IMR-90 (cell line): ENCODE measurements at regions not wholly inside any gene's neighbourhood (a gene's known extent, or its start where the extent isn't known, plus 50 kb on each side); places are given as distances from the start of the nearest gene placed in this dataset.

Source experiments
- ATAC-seq: fragments of 200-7000 bp; cut with Tn5 transposase; 2 replicates; pipeline ENCODE4 v1.9.1; 2020; ENCODE audit warnings: low read depth, mild to moderate bottlenecking, moderate library complexity
- BruUV-seq: library from RNA; stranded (reverse); fragments of 400-500 nt; replicated peaks from 2 replicates; lab custom pipeline; 2021; lab: Mats Ljungman, UMichigan
- CTCF ChIA-PET: fragments of 300-600 bp; formaldehyde crosslinking; extraction: SDS; loops from one replicate; lab custom pipeline; 2021; ENCODE audit warnings: antibody characterized with exemption; lab: Yijun Ruan, JAX
- POLR2A ChIA-PET: fragments of 300-600 bp; sonication (Branson Sonifier 250); formaldehyde crosslinking; loops from one replicate; lab custom pipeline; 2022; ENCODE audit warnings: antibody characterized with exemption; ENCODE audit not compliant: unreplicated experiment; lab: Charles Lee
- DNase-seq: peaks from one replicate; pipeline ENCODE4 v3.0.0; 2013
- H2AFZ ChIP-seq: replicated peaks from 2 replicates; pipeline ENCODE3; 2013; ENCODE audit warnings: low read length, mild to moderate bottlenecking; ENCODE audit not compliant: poor library complexity
- H2AK5ac ChIP-seq: 2 replicates; pipeline ENCODE4 v1.6.1; 2013; ENCODE audit warnings: low read depth, low read length, inconsistent platforms
- H2AK9ac ChIP-seq: replicated peaks from 2 replicates; pipeline ENCODE3; 2013; ENCODE audit warnings: mild to moderate bottlenecking, low read depth, low read length, moderate library complexity; ENCODE audit not compliant: poor library complexity
- H2BK120ac ChIP-seq: 2 replicates; pipeline ENCODE4 v1.6.1; 2013; ENCODE audit warnings: low read depth, low read length, inconsistent platforms
- H2BK15ac ChIP-seq: 3 replicates; pipeline ENCODE4 v1.6.1; 2013; ENCODE audit warnings: low read depth, low read length, inconsistent platforms
- H2BK20ac ChIP-seq: 2 replicates; pipeline ENCODE4 v1.6.1; 2013; ENCODE audit warnings: low read depth, mild to moderate bottlenecking, inconsistent platforms, low read length, moderate library complexity
- H2BK5ac ChIP-seq: 2 replicates; pipeline ENCODE4 v1.6.1; 2013; ENCODE audit warnings: mild to moderate bottlenecking, low read depth, low read length, inconsistent platforms; ENCODE audit not compliant: poor library complexity, severe bottlenecking
- H3K14ac ChIP-seq: replicated peaks from 2 replicates; pipeline ENCODE4 v1.6.1; 2013; ENCODE audit warnings: low read depth, low read length, inconsistent platforms
- H3K18ac ChIP-seq: 2 replicates; pipeline ENCODE4 v1.6.1; 2013; ENCODE audit warnings: low read depth, low read length, control low read depth
- H3K23ac ChIP-seq: 2 replicates; pipeline ENCODE4 v1.6.1; 2013; ENCODE audit warnings: low read depth, low read length, inconsistent platforms
- H3K27ac ChIP-seq: 2 replicates; pipeline ENCODE4 v1.5.1; 2013; ENCODE audit warnings: mild to moderate bottlenecking, control low read depth, low read length; ENCODE audit not compliant: insufficient read depth
- H3K27me3 ChIP-seq: 2 replicates; pipeline ENCODE4 v1.6.1; 2013; ENCODE audit warnings: low read length; ENCODE audit not compliant: control insufficient read depth, insufficient read depth
- H3K36me3 ChIP-seq: 2 replicates; pipeline ENCODE4 v1.6.1; 2013; ENCODE audit warnings: low read length, mixed read lengths; ENCODE audit not compliant: control insufficient read depth, insufficient read depth
- H3K4ac ChIP-seq: 2 replicates; pipeline ENCODE4 v1.6.1; 2013; ENCODE audit warnings: low read depth, low read length, inconsistent platforms
- H3K4me1 ChIP-seq: 2 replicates; pipeline ENCODE4 v1.6.1; 2013; ENCODE audit warnings: low read length, mixed read lengths; ENCODE audit not compliant: control insufficient read depth, insufficient read depth
- H3K4me2 ChIP-seq: 2 replicates; pipeline ENCODE4 v1.6.1; 2013; ENCODE audit warnings: low read depth, mild to moderate bottlenecking, control low read depth, low read length, moderate library complexity
- H3K4me3 ChIP-seq: 2 replicates; pipeline ENCODE4 v1.5.1; 2013; ENCODE audit warnings: low read depth, mild to moderate bottlenecking, control low read depth, low read length, moderate library complexity; ENCODE audit not compliant: insufficient read depth
- H3K56ac ChIP-seq: 2 replicates; pipeline ENCODE4 v1.6.1; 2013; ENCODE audit warnings: low read length, inconsistent platforms; ENCODE audit not compliant: insufficient read depth; ENCODE audit errors: extremely low read depth
- H3K79me1 ChIP-seq, 2 experiments: 2 replicates each; pipeline ENCODE4 v1.6.1; 2013; ENCODE audit warnings: low read length in 2 of 2, inconsistent platforms in 1 of 2, low read depth in 1 of 2
- H3K9ac ChIP-seq: 2 replicates; pipeline ENCODE4 v1.6.1; 2013; ENCODE audit warnings: low read depth, low read length, control low read depth
- H3K9me1 ChIP-seq: 2 replicates; pipeline ENCODE4 v1.6.1; 2013; ENCODE audit warnings: low read length, inconsistent platforms; ENCODE audit not compliant: insufficient read depth
- H3K9me3 ChIP-seq: 2 replicates; pipeline ENCODE4 v1.6.1; 2013; ENCODE audit warnings: low read length; ENCODE audit not compliant: control insufficient read depth, insufficient read depth
- H4K20me1 ChIP-seq: 2 replicates; pipeline ENCODE4 v1.6.1; 2013; ENCODE audit warnings: low read length, inconsistent platforms; ENCODE audit not compliant: insufficient read depth
- H4K5ac ChIP-seq: 2 replicates; pipeline ENCODE4 v1.6.1; 2013; ENCODE audit warnings: mild to moderate bottlenecking, low read depth, low read length, control low read depth
- H4K8ac ChIP-seq, 2 experiments: 2 replicates each; pipeline ENCODE4 v1.6.1; 2013; ENCODE audit warnings: low read depth in 2 of 2, low read length in 2 of 2, control low read depth in 1 of 2, inconsistent platforms in 1 of 2
- H4K91ac ChIP-seq: 2 replicates; pipeline ENCODE4 v1.6.1; 2013; ENCODE audit warnings: low read depth, low read length, inconsistent platforms; ENCODE audit not compliant: insufficient read depth
- ELK1 ChIP-seq: fragments of 150-350 bp; IDR thresholded peaks from 2 replicates; pipeline ENCODE4 v1.6.1; 2016; ENCODE audit warnings: low read depth, mild to moderate bottlenecking, low read length, moderate library complexity, borderline replicate concordance
- FOS ChIP-seq: fragments of 150-350 bp; IDR thresholded peaks from 2 replicates; pipeline ENCODE4 v1.6.1; 2016; ENCODE audit warnings: low read depth, low read length
- MAFK ChIP-seq: IDR thresholded peaks from 2 replicates; pipeline ENCODE4 v1.6.1; 2012; ENCODE audit warnings: low read depth, low read length, improper control_type of control experiment
- MAZ ChIP-seq: IDR thresholded peaks from 2 replicates; pipeline ENCODE4 v1.6.1; 2012; ENCODE audit warnings: low read depth, mild to moderate bottlenecking, low read length, improper control_type of control experiment, moderate library complexity, borderline replicate concordance
- MXI1 ChIP-seq: IDR thresholded peaks from 2 replicates; pipeline ENCODE4 v1.6.1; 2012; ENCODE audit warnings: low read depth, mild to moderate bottlenecking, low read length, moderate library complexity, borderline replicate concordance
- RAD21 ChIP-seq: IDR thresholded peaks from 2 replicates; pipeline ENCODE4 v1.6.1; 2012; ENCODE audit warnings: low read length, improper control_type of control experiment
- RCOR1 ChIP-seq: IDR thresholded peaks from 2 replicates; pipeline ENCODE4 v1.6.1; 2012; ENCODE audit warnings: mild to moderate bottlenecking, low read length, improper control_type of control experiment; ENCODE audit not compliant: insufficient replicate concordance
- RFX5 ChIP-seq: IDR thresholded peaks from 2 replicates; pipeline ENCODE4 v1.8.0; 2012; ENCODE audit warnings: low read depth, mild to moderate bottlenecking, low read length, moderate library complexity
- WGBS, 2 experiments: methylation state at CpG; one replicate each; pipeline versions ENCODE4 v1.1.5 to v1.1.7; 2013; ENCODE audit warnings: missing lambda C conversion rate in 2 of 2; ENCODE audit not compliant: insufficient read length in 1 of 2; ENCODE audit errors: extremely low coverage in 2 of 2; 5-methylcytosine and 5-hydroxymethylcytosine counted together
- dilution Hi-C: fragments of 300-500 bp; cut with HindIII; formaldehyde crosslinking; loops from one replicate; pipeline ENCODE4 v1.14.3; 2018; ENCODE audit warnings: low sequenced_read_pairs; ENCODE audit not compliant: unreplicated experiment
- in situ Hi-C: fragments of 300-500 bp; cut with MboI; formaldehyde crosslinking; loops from 3 replicates; pipeline ENCODE4 v1.14.3; 2019; ENCODE audit warnings: low sequenced_read_pairs, inconsistent platforms, mixed read lengths
- intact Hi-C: fragments of 100-400 bp; cut with micrococcal nuclease; formaldehyde crosslinking; loops from 2 replicates; pipeline ENCODE4 v1.10.0; 2022

DNA sequence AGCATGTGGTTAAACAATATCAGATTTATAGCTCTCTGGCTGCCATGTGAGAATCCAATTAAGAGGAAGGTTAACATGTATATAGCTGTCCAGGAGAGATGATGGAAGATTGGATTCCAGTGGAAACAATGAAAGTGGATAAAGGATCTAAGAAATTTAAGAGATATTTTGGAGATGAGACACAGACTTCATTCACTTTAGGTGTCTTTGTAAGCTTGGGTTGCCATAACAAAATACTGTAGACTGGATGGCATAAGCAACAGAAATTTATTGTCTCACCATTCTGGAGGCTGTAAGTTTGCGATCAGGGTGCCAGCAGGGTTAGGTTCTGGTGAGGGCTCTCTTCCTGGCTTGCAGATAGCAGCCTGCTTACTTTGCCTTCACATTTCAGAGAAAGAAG, 155.9 kb upstream of the MYOCD start:
- Histone ChIP-seq H3K9me1 (peaks cover 12% of the 10 kb centered on the region), H3K23ac (peak overlapping the region; percentile 99), H2BK120ac (peak overlapping the region; percentile 100), H4K5ac (peak overlapping the region; percentile 98), H2AK5ac (peak overlapping the region; percentile 89), H3K36me3 (no peaks in the 10 kb centered on the region), H3K4me1 (peaks cover 15% of the 10 kb centered on the region), H2AFZ (peak overlapping the region; percentile 64), H4K91ac (peak overlapping the region; percentile 99), H3K9ac (no peak overlapping the region), H4K8ac (peak overlapping the region; percentile 97 to 100), H3K14ac (peak overlapping the region; percentile 99), H3K4me3 (no peak overlapping the region), H3K4ac (peak overlapping the region; percentile 99), H2BK5ac (peak overlapping the region; percentile 100), H3K18ac (peak overlapping the region; percentile 100), H3K56ac (peak overlapping the region; percentile 100), H2BK20ac (peak overlapping the region; percentile 100), H3K27me3 (no peaks in the 10 kb centered on the region), H2BK15ac (peak overlapping the region; percentile 99; the same call in 2 of the 3 replicates), H4K20me1 (no peaks in the 10 kb centered on the region), H3K27ac (peak overlapping the region; percentile 98), H2AK9ac (peak overlapping the region; percentile 95), H3K79me1 (no peaks in the 10 kb centered on the region), H3K4me2 (no peak overlapping the region), H3K9me3 (no peaks in the 10 kb centered on the region)
- ChIA-PET POLR2A (interaction anchor here (0.7 kb wide), 1 partner anchor 28 kb away, joined by 4 read pairs; no protein-coding TSS in a partner anchor), CTCF (no interaction called here)
- in situ Hi-C loops (loop anchor here (25.0 kb wide), 1 partner anchor 502 kb away; the partner anchor contains the start of gene ELAC2), intact Hi-C loops (no loop called here), dilution Hi-C loops (no loop called here)
- ATAC-seq (no peak), DNase-seq (no peak)
- TF ChIP-seq FOS, result no peak
- no peak for TF ChIP-seq RFX5
- TF ChIP-seq MAFK, result no peak
- TF ChIP-seq ELK1, result no peak
- TF ChIP-seq MXI1, result no peak
- TF ChIP-seq MAZ, result no peak
- TF ChIP-seq RCOR1, result no peak
- TF ChIP-seq RAD21, result no peak
- no TSS peak for BruUV-seq
- WGBS, 2 experiments, result no CpG with 5 or more reads among the region's 1 CpG
